Astrocyte of the spinal cord (primary cell): ENCODE measurements at regions not wholly inside any gene's neighbourhood (a gene's known extent, or its start where the extent isn't known, plus 50 kb on each side); places are given as distances from the start of the nearest gene placed in this dataset.

ENCODE experiments used
- DNase-seq: peaks from one replicate; pipeline ENCODE4 v3.0.0; 2011; ENCODE audit warnings: low read depth, low spot score
- H3K4me3 ChIP-seq: 2 replicates; pipeline ENCODE4 v1.5.1; 2011; ENCODE audit warnings: low read depth, mild to moderate bottlenecking, low read length, moderate library complexity
- in situ Hi-C: cut with HindIII; loops from 2 replicates; pipeline ENCODE4 v1.10.0; 2017; ENCODE audit warnings: low sequenced_read_pairs
- TF ChIP-seq, protein P1 (sequence below): IDR thresholded peaks from 2 replicates; pipeline ENCODE4 v1.5.1; 2012; ENCODE audit warnings: low read depth, mild to moderate bottlenecking, low read length, inconsistent platforms

DNA sequence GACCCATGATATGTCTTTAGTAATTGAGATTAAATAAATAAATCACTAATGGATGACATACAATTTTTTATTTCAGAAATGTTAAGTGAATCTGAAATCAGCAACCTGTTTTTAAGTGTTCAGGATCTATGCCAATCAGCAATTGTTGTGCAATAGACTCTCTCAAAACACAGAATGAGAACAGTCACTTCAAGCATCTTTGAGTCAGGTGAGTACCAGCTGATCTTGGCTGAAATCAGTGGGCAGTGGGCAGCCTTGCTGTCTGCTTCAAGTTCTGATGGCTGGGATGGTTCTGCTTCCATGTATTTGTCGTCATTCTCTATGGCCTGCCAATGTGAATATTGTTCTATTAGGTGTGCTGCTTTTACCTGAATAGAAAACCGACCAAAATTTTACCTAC lies 82.3 kb upstream of the NRG3 start:
- in situ Hi-C loops, result no loop called here
- DNase-seq, result no peak
- H3K4me3 ChIP-seq, result no peak overlapping the region
- TF ChIP-seq, protein P1, sequence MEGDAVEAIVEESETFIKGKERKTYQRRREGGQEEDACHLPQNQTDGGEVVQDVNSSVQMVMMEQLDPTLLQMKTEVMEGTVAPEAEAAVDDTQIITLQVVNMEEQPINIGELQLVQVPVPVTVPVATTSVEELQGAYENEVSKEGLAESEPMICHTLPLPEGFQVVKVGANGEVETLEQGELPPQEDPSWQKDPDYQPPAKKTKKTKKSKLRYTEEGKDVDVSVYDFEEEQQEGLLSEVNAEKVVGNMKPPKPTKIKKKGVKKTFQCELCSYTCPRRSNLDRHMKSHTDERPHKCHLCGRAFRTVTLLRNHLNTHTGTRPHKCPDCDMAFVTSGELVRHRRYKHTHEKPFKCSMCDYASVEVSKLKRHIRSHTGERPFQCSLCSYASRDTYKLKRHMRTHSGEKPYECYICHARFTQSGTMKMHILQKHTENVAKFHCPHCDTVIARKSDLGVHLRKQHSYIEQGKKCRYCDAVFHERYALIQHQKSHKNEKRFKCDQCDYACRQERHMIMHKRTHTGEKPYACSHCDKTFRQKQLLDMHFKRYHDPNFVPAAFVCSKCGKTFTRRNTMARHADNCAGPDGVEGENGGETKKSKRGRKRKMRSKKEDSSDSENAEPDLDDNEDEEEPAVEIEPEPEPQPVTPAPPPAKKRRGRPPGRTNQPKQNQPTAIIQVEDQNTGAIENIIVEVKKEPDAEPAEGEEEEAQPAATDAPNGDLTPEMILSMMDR, result no peak

- H3K4me3 ChIP-seq, result no peak overlapping the region
- DNase-seq, result no peak
- TF ChIP-seq, protein P1, result no peak
- in situ Hi-C loops, result no loop called here
These were observed 68.2 kb upstream of the NRG3 start for GRCh38 chr10:81806842-81807241.

GRCh38 chr10:81814842-81815241 lies 60.2 kb upstream of the NRG3 start:
- DNase-seq, result no peak
- in situ Hi-C loops, result no loop called here
- TF ChIP-seq, protein P1, result no peak
- no peak overlapping the region for H3K4me3 ChIP-seq

DNA sequence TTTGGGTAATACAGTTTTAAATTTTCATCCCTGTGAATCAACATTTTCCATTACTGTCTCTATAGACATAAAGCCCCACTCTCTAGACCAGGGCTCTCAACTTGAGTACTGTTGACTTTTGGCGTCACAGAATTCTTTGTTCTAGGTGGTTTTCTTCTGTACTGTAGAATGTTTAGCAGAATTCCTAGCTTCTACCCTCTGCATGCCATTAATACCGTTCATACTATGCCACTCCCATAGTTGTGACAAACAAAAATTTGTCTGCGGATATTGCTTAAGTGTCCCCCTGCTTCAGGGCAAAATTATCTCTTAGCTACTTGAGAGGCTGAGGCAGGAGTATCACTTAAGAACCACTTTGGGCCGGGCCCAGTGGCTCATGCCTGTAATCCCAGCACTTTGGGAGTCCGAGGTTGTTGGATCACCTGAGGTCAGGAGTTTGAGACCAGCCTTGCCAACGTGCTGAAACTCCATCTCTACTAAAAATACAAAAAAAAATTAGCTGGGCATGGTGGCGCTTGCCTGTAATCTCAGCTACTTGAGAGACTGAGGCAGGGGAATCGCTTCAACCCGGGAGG lies 57.3 kb upstream of the NRG3 start:
- TF ChIP-seq, protein P1, result no peak
- in situ Hi-C loops, result no loop called here
- H3K4me3 ChIP-seq, result no peak overlapping the region
- no peak for DNase-seq

- DNase-seq, result no peak
- no peak overlapping the region for H3K4me3 ChIP-seq
- TF ChIP-seq, protein P1, result peak; percentile 1
- in situ Hi-C loops, result no loop called here
These were observed 54.6 kb upstream of the NRG3 start for GRCh38 chr10:81820418-81820817.
